Tibial nerve (tissue), 4 donors: ENCODE measurements at regions not wholly inside any gene's neighbourhood (a gene's known extent, or its start where the extent isn't known, plus 50 kb on each side); places are given as distances from the start of the nearest gene placed in this dataset.

Experiments
- DNase-seq, 2 donors: peaks; one replicate each; pipeline ENCODE4 v3.0.0-alpha.2; 2019; ENCODE audit warnings: low spot score in 2 of 2
- H3K27ac ChIP-seq, 4 donors: fragments of 200-600 bp; sonication (generic) in 3 of 4; one replicate each; pipeline ENCODE4 v1.5.1; 2017 to 2019; ENCODE audit warnings: mild to moderate bottlenecking in 1 of 4
- H3K27me3 ChIP-seq, 2 donors: fragments of 200-600 bp; sonication (generic) in 1 of 2; one replicate each; pipeline versions ENCODE4 v1.5.1 to v1.6.0; 2017 to 2019
- H3K36me3 ChIP-seq, 3 donors: fragments of 200-600 bp; sonication (generic); one replicate each; pipeline ENCODE4 v1.5.1; 2018 to 2019
- H3K4me1 ChIP-seq, 4 donors: fragments of 200-600 bp; sonication (generic) in 3 of 4; one replicate each; pipeline ENCODE4 v1.5.1; 2017 to 2019
- H3K4me3 ChIP-seq, 4 donors: fragments of 200-600 bp; sonication (generic) in 3 of 4; one replicate each; pipeline ENCODE4 v1.5.1; 2017 to 2019; ENCODE audit warnings: mild to moderate bottlenecking in 1 of 4, moderate library complexity in 1 of 4
- H3K9me3 ChIP-seq, 4 donors: fragments of 200-600 bp; sonication (generic) in 3 of 4; one replicate each; pipeline ENCODE4 v1.5.1; 2017 to 2019
- CTCF ChIP-seq, 5 experiments: fragments of 200-600 bp in 3 of 5; fragments of 450-650 bp in 2 of 5; sonication (generic) in 3 of 5; IDR thresholded peaks; one replicate each; pipeline ENCODE4 v1.5.1; 2016 to 2019; ENCODE audit warnings: antibody characterized with exemption in 5 of 5, mild to moderate bottlenecking in 3 of 5, moderate library complexity in 2 of 5
- EP300 ChIP-seq, 2 donors: sonication (generic); formaldehyde crosslinking; IDR thresholded peaks; one replicate each; pipeline ENCODE4 v1.6.1; 2017; ENCODE audit warnings: antibody characterized with exemption in 2 of 2, mild to moderate bottlenecking in 1 of 2
- POLR2A ChIP-seq, 2 donors: fragments of 450-650 bp; IDR thresholded peaks; one replicate each; pipeline ENCODE4 v1.6.1; 2017; ENCODE audit warnings: antibody characterized with exemption in 2 of 2, mild to moderate bottlenecking in 2 of 2, moderate library complexity in 2 of 2
- WGBS, 2 donors: methylation state at CpG; one replicate each; pipeline ENCODE4 v1.1.5; 2018; 5-methylcytosine and 5-hydroxymethylcytosine counted together

GRCh38 chr2:180205621-180206235 is 198.6 kb upstream of the CWC22 start:
- Histone ChIP-seq H3K27me3 (no peaks in the 10 kb centered on the region), H3K27ac (peak overlapping the region in 1 of 4 donors; percentile 34), H3K4me3 (no peak overlapping the region), H3K9me3 (no peaks in the 10 kb centered on the region), H3K4me1 (peaks cover 0 to 10% (median 2%) of the 10 kb centered on the region in 4 donors), H3K36me3 (no peaks in the 10 kb centered on the region)
- TF ChIP-seq POLR2A (IDR thresholded peaks at IDR 0.05) (no peak), CTCF (IDR thresholded peaks at IDR 0.05) (no peak), EP300 (IDR thresholded peaks at IDR 0.05) (no peak)
- DNase-seq: no peak
- WGBS, 2 donors: 53 to 54% methylated on average over 6 of the region's 6 CpGs

GRCh38 chr2:180203972-180204371 is 196.9 kb upstream of the CWC22 start:
- Histone ChIP-seq H3K27ac (no peak overlapping the region), H3K36me3 (no peaks in the 10 kb centered on the region), H3K4me1 (peaks cover 0 to 10% (median 2%) of the 10 kb centered on the region in 4 donors), H3K4me3 (no peak overlapping the region), H3K27me3 (no peaks in the 10 kb centered on the region), H3K9me3 (no peaks in the 10 kb centered on the region)
- no peak for TF ChIP-seq POLR2A (IDR thresholded peaks at IDR 0.05)
- no peak for TF ChIP-seq EP300 (IDR thresholded peaks at IDR 0.05)
- TF ChIP-seq CTCF (IDR thresholded peaks at IDR 0.05): no peak
- no peak for DNase-seq
- 94 to 100% methylated on average over 2 of the region's 2 CpGs for WGBS, 2 donors

GRCh38 chr2:180202467-180202951 is 195.4 kb upstream of the CWC22 start:
- peaks cover 0 to 10% (median 2%) of the 10 kb centered on the region in 4 donors for H3K4me1 ChIP-seq
- no peaks in the 10 kb centered on the region for H3K27me3 ChIP-seq
- 20 to 27% methylated on average over 7 of the region's 7 CpGs for WGBS, 2 donors
- TF ChIP-seq CTCF (IDR thresholded peaks at IDR 0.05): no peak
- no peak for TF ChIP-seq EP300 (IDR thresholded peaks at IDR 0.05)
- no peak for TF ChIP-seq POLR2A (IDR thresholded peaks at IDR 0.05)
- H3K36me3 ChIP-seq: no peaks in the 10 kb centered on the region
- DNase-seq: no peak
- H3K4me3 ChIP-seq: no peak overlapping the region
- H3K27ac ChIP-seq: no peak overlapping the region
- H3K9me3 ChIP-seq: no peaks in the 10 kb centered on the region

GRCh38 chr2:180196419-180196977 is 189.4 kb upstream of the CWC22 start:
- Histone ChIP-seq H3K27ac (no peak overlapping the region), H3K27me3 (no peaks in the 10 kb centered on the region), H3K9me3 (no peaks in the 10 kb centered on the region), H3K4me3 (no peak overlapping the region), H3K36me3 (no peaks in the 10 kb centered on the region), H3K4me1 (peaks cover 0 to 3% (median 0%) of the 10 kb centered on the region in 4 donors)
- 45 to 55% methylated on average over 2 of the region's 2 CpGs for WGBS, 2 donors
- no peak for TF ChIP-seq POLR2A (IDR thresholded peaks at IDR 0.05)
- no peak for TF ChIP-seq CTCF (IDR thresholded peaks at IDR 0.05)
- TF ChIP-seq EP300 (IDR thresholded peaks at IDR 0.05): no peak
- no peak for DNase-seq

GRCh38 chr2:180195847-180196246 is 188.8 kb upstream of the CWC22 start:
- no peak overlapping the region for H3K27ac ChIP-seq
- H3K4me3 ChIP-seq: no peak overlapping the region
- no peaks in the 10 kb centered on the region for H3K27me3 ChIP-seq
- no peak for DNase-seq
- H3K9me3 ChIP-seq: no peaks in the 10 kb centered on the region
- H3K4me1 ChIP-seq: peaks cover 0 to 6% (median 0%) of the 10 kb centered on the region in 4 donors
- no peaks in the 10 kb centered on the region for H3K36me3 ChIP-seq
- TF ChIP-seq CTCF (IDR thresholded peaks at IDR 0.05) (no peak), EP300 (IDR thresholded peaks at IDR 0.05) (no peak), POLR2A (IDR thresholded peaks at IDR 0.05) (no peak)
